Trophoblast cell (in vitro differentiated cells and primary cell): ENCODE measurements at regions not wholly inside any gene's neighbourhood (a gene's known extent, or its start where the extent isn't known, plus 50 kb on each side); places are given as distances from the start of the nearest gene placed in this dataset.

Source experiments
- DNase-seq, 2 donors: peaks; one replicate each; pipeline ENCODE4 v3.0.0-alpha.2; 2016
- H2AFZ ChIP-seq: 2 replicates; pipeline ENCODE4 v1.6.1; 2013; ENCODE audit warnings: low read length, moderate library complexity, mild to moderate bottlenecking; ENCODE audit not compliant: insufficient read depth, poor library complexity
- H2AK5ac ChIP-seq: 2 replicates; pipeline ENCODE4 v1.6.1; 2013; ENCODE audit warnings: mild to moderate bottlenecking, low read length
- H2BK120ac ChIP-seq: 2 replicates; pipeline ENCODE4 v1.6.1; 2013; ENCODE audit warnings: low read length, mild to moderate bottlenecking, moderate library complexity; ENCODE audit not compliant: insufficient read depth, poor library complexity
- H2BK12ac ChIP-seq: 2 replicates; pipeline ENCODE4 v1.6.1; 2013; ENCODE audit warnings: mild to moderate bottlenecking, low read length, moderate library complexity
- H2BK5ac ChIP-seq: 2 replicates; pipeline ENCODE4 v1.6.1; 2013; ENCODE audit warnings: low read length, low read depth, moderate library complexity, mild to moderate bottlenecking; ENCODE audit not compliant: poor library complexity
- H3K14ac ChIP-seq: 2 replicates; pipeline ENCODE4 v1.6.1; 2013; ENCODE audit warnings: mild to moderate bottlenecking, low read length
- H3K18ac ChIP-seq: 2 replicates; pipeline ENCODE4 v1.6.1; 2013; ENCODE audit warnings: mild to moderate bottlenecking, low read length
- H3K23ac ChIP-seq: 2 replicates; pipeline ENCODE4 v1.6.1; 2013; ENCODE audit warnings: low read length
- H3K27ac ChIP-seq: 2 replicates; pipeline ENCODE4 v1.5.1; 2013; ENCODE audit warnings: low read depth, mild to moderate bottlenecking, inconsistent platforms, low read length, moderate library complexity
- H3K27me3 ChIP-seq: 2 replicates; pipeline ENCODE4 v1.6.1; 2013; ENCODE audit warnings: inconsistent platforms, mild to moderate bottlenecking, low read length, moderate library complexity; ENCODE audit not compliant: insufficient read depth
- H3K36me3 ChIP-seq, 2 experiments: 1 replicate in 1 of 2; 2 replicates in 1 of 2; pipeline ENCODE4 v1.6.1; 2013; ENCODE audit warnings: low read length in 2 of 2, mild to moderate bottlenecking in 2 of 2, moderate library complexity in 1 of 2; ENCODE audit not compliant: insufficient read depth in 2 of 2, control insufficient read depth in 1 of 2
- H3K4ac ChIP-seq: 2 replicates; pipeline ENCODE4 v1.6.1; 2013; ENCODE audit warnings: low read depth, mild to moderate bottlenecking, low read length, moderate library complexity
- H3K4me1 ChIP-seq, 2 experiments: 1 replicate in 1 of 2; 2 replicates in 1 of 2; pipeline ENCODE4 v1.6.1; 2013; ENCODE audit warnings: low read length in 2 of 2, mild to moderate bottlenecking in 2 of 2, moderate library complexity in 1 of 2; ENCODE audit not compliant: insufficient read depth in 2 of 2, control insufficient read depth in 1 of 2
- H3K4me2 ChIP-seq: 2 replicates; pipeline ENCODE4 v1.6.1; 2013; ENCODE audit warnings: inconsistent platforms, mild to moderate bottlenecking, low read length, moderate library complexity
- H3K4me3 ChIP-seq: 2 replicates; pipeline ENCODE4 v1.5.1; 2013; ENCODE audit warnings: mild to moderate bottlenecking, low read depth, low read length, inconsistent platforms
- H3K79me1 ChIP-seq: one replicate; pipeline ENCODE4 v1.6.1; 2013; ENCODE audit warnings: low read length
- H3K79me2 ChIP-seq: 2 replicates; pipeline ENCODE4 v1.6.1; 2013; ENCODE audit warnings: low read length, mild to moderate bottlenecking; ENCODE audit not compliant: control insufficient read depth, insufficient read depth, poor library complexity
- H3K9ac ChIP-seq: 2 replicates; pipeline ENCODE4 v1.6.1; 2013; ENCODE audit warnings: mild to moderate bottlenecking, low read length
- H3K9me3 ChIP-seq: 2 replicates; pipeline ENCODE4 v1.6.1; 2013; ENCODE audit warnings: low read depth, mild to moderate bottlenecking, control low read depth, inconsistent platforms, low read length; ENCODE audit not compliant: insufficient read depth
- H4K12ac ChIP-seq: 2 replicates; pipeline ENCODE4 v1.6.1; 2013; ENCODE audit warnings: low read depth, mild to moderate bottlenecking, low read length, moderate library complexity
- H4K8ac ChIP-seq: 2 replicates; pipeline ENCODE4 v1.6.1; 2013; ENCODE audit warnings: low read depth, mild to moderate bottlenecking, low read length, moderate library complexity
- H4K91ac ChIP-seq: one replicate; pipeline ENCODE4 v1.6.1; 2013; ENCODE audit warnings: low read depth, mild to moderate bottlenecking, low read length, moderate library complexity
- WGBS: extraction: QIAGEN DNeasy Blood & Tissue Kit; methylation state at CpG from one replicate; pipeline ENCODE4 v1.1.7; 2013; ENCODE audit warnings: missing lambda C conversion rate; ENCODE audit not compliant: insufficient read length, insufficient coverage; ENCODE audit errors: extremely low coverage; 5-methylcytosine and 5-hydroxymethylcytosine counted together

DNA sequence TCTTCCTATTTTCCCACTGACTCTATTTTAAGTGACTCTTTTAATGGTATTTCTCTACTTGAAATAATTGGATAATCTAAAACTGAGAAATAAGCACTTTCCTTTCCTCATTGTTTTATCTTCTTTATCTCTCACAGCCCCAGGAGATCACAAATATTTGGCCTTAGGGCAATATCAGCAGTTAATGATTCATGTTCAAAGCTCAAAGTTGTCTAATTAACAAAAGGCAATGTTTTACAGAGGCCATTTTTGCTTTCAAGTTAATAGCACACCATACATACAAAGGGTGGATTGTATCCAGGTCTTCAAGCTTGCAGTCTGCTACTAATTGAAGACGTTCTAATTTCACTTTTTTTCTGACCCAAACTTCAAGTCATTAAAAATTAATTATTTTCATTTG is 120.1 kb downstream of the LRRN1 start:
- no peaks in the 10 kb centered on the region for H3K9me3 ChIP-seq
- H3K4me3 ChIP-seq = no peak overlapping the region
- H4K91ac ChIP-seq = no peak overlapping the region
- no peaks in the 10 kb centered on the region for H3K79me1 ChIP-seq
- H2AK5ac ChIP-seq = no peak overlapping the region
- no peak overlapping the region for H2AFZ ChIP-seq
- H2BK12ac ChIP-seq = no peak overlapping the region
- no peak overlapping the region for H3K4ac ChIP-seq
- H3K9ac ChIP-seq = no peak overlapping the region
- H4K8ac ChIP-seq = no peak overlapping the region
- H3K79me2 ChIP-seq = no peaks in the 10 kb centered on the region
- H3K27ac ChIP-seq = no peak overlapping the region
- no peak overlapping the region for H3K18ac ChIP-seq
- no peak for DNase-seq
- no peak overlapping the region for H3K4me2 ChIP-seq
- no peaks in the 10 kb centered on the region for H3K36me3 ChIP-seq
- no CpG with 5 or more reads among the region's 1 CpG for WGBS
- H4K12ac ChIP-seq = no peak overlapping the region
- H3K27me3 ChIP-seq = no peaks in the 10 kb centered on the region
- H3K4me1 ChIP-seq = no peaks in the 10 kb centered on the region
- no peak overlapping the region for H2BK120ac ChIP-seq
- H3K23ac ChIP-seq = no peak overlapping the region
- H3K14ac ChIP-seq = no peak overlapping the region
- no peak overlapping the region for H2BK5ac ChIP-seq

DNA sequence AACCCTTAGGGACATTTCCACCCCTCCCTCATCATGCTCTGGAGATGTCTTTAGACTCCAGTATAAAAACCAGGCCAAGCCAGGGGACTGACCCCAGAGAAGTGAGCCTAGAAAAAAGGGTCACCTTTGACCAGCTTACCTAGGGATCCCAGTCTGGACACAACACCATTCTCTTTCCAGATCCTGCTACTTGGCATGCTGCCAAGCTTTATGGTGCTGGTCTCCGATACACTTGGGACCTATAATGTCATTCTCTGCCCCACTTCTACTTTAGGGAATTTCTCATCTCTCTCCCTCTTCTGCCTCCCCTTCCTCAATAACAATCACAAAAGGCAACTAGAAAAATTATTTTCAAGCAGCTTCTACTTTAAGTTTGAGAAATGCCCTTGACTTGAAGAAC is 124.4 kb downstream of the LRRN1 start:
- H4K8ac ChIP-seq = no peak overlapping the region
- H3K27ac ChIP-seq = no peak overlapping the region
- H2AK5ac ChIP-seq = no peak overlapping the region
- H2BK5ac ChIP-seq = no peak overlapping the region
- H3K23ac ChIP-seq = no peak overlapping the region
- H2BK12ac ChIP-seq = no peak overlapping the region
- no CpG with 5 or more reads among the region's 1 CpG for WGBS
- H3K9ac ChIP-seq = no peak overlapping the region
- H3K18ac ChIP-seq = no peak overlapping the region
- H3K79me2 ChIP-seq = no peaks in the 10 kb centered on the region
- H3K4me3 ChIP-seq = no peak overlapping the region
- H3K4me2 ChIP-seq = no peak overlapping the region
- H3K36me3 ChIP-seq = no peaks in the 10 kb centered on the region
- no peaks in the 10 kb centered on the region for H3K27me3 ChIP-seq
- H4K12ac ChIP-seq = no peak overlapping the region
- no peak overlapping the region for H3K14ac ChIP-seq
- no peak overlapping the region for H3K4ac ChIP-seq
- no peak overlapping the region for H4K91ac ChIP-seq
- H3K9me3 ChIP-seq = no peaks in the 10 kb centered on the region
- H2AFZ ChIP-seq = no peak overlapping the region
- H3K79me1 ChIP-seq = no peaks in the 10 kb centered on the region
- no peaks in the 10 kb centered on the region for H3K4me1 ChIP-seq
- H2BK120ac ChIP-seq = no peak overlapping the region
- no peak for DNase-seq

DNA sequence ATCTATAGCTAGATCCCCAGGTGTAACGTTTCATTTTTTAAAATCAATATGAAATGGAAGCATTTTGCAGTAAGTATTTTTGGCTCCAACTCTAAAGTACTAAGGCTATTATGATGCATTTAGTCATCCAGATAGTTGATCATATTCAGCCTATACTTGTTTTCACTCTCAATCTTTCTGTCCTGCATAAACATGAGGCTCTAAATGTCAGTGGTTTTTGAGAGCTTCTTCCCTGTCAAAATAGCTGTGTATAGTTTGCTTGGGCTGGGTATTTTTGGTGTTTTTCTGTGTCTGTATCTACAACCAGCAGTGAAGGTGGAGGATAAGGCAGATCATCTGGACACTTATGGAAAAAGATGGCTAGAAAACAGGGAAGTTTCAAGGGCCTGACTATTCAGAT is 128.0 kb downstream of the LRRN1 start:
- Histone ChIP-seq H2BK12ac (no peak overlapping the region), H2AK5ac (no peak overlapping the region), H3K9ac (no peak overlapping the region), H2BK120ac (no peak overlapping the region), H3K27me3 (no peaks in the 10 kb centered on the region), H3K14ac (no peak overlapping the region), H4K12ac (no peak overlapping the region), H3K79me1 (no peaks in the 10 kb centered on the region), H3K4ac (no peak overlapping the region), H4K8ac (no peak overlapping the region), H2BK5ac (no peak overlapping the region), H3K36me3 (no peaks in the 10 kb centered on the region), H3K4me1 (no peaks in the 10 kb centered on the region), H2AFZ (no peak overlapping the region), H3K4me2 (no peak overlapping the region), H4K91ac (no peak overlapping the region), H3K27ac (no peak overlapping the region), H3K18ac (no peak overlapping the region), H3K4me3 (no peak overlapping the region), H3K23ac (no peak overlapping the region), H3K9me3 (no peaks in the 10 kb centered on the region), H3K79me2 (no peaks in the 10 kb centered on the region)
- no peak for DNase-seq
- no CpG with 5 or more reads among the region's 1 CpG for WGBS

DNA sequence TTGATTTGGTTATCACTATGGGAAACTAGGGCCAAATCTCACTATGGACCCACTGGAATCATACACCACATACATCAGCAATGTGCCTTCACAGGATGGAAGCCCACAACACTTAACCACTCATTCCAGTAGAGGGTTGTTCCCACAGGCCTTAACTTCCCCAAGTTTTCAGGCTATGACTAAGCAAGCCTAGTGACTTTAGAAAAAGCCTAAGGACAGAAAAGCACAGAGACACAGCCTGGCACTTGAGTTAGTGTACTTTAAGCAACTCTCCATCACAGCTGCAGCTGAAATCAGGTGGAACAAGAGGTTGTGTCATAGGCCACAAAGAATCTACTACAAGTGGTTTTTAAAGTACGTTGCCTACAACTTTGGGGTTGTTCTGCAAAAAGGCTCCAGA is 128.7 kb downstream of the LRRN1 start:
- H4K91ac ChIP-seq = no peak overlapping the region
- no peak overlapping the region for H2AFZ ChIP-seq
- H3K36me3 ChIP-seq = no peaks in the 10 kb centered on the region
- H3K4me3 ChIP-seq = no peak overlapping the region
- no peak overlapping the region for H3K27ac ChIP-seq
- no peaks in the 10 kb centered on the region for H3K79me1 ChIP-seq
- H3K14ac ChIP-seq = no peak overlapping the region
- no peak overlapping the region for H3K4me2 ChIP-seq
- WGBS = no CpG with 5 or more reads among the region's 1 CpG
- no peaks in the 10 kb centered on the region for H3K9me3 ChIP-seq
- no peak overlapping the region for H2BK120ac ChIP-seq
- no peak overlapping the region for H2AK5ac ChIP-seq
- no peak overlapping the region for H3K23ac ChIP-seq
- no peaks in the 10 kb centered on the region for H3K79me2 ChIP-seq
- H3K18ac ChIP-seq = no peak overlapping the region
- no peak overlapping the region for H4K8ac ChIP-seq
- no peak for DNase-seq
- no peak overlapping the region for H2BK5ac ChIP-seq
- no peak overlapping the region for H3K9ac ChIP-seq
- H3K27me3 ChIP-seq = no peaks in the 10 kb centered on the region
- no peak overlapping the region for H2BK12ac ChIP-seq
- H3K4ac ChIP-seq = no peak overlapping the region
- no peak overlapping the region for H4K12ac ChIP-seq
- H3K4me1 ChIP-seq = no peaks in the 10 kb centered on the region
